Mesodermal cell (in vitro differentiated cells): ENCODE measurements at regions not wholly inside any gene's neighbourhood (a gene's known extent, or its start where the extent isn't known, plus 50 kb on each side); places are given as distances from the start of the nearest gene placed in this dataset.
"Not testable (repeated sequence)": the region's sequence is repeated elsewhere in the genome, so short reads cannot be mapped to it uniquely, and the experiment has no call there.

Source experiments
- H3K27ac ChIP-seq: 2 replicates; pipeline ENCODE4 v1.7.0; 2013; ENCODE audit warnings: mild to moderate bottlenecking, low read depth, low read length, moderate library complexity; ENCODE audit not compliant: severe bottlenecking
- H3K36me3 ChIP-seq: 2 replicates; pipeline ENCODE4 v1.7.1; 2013; ENCODE audit warnings: mild to moderate bottlenecking, low read length, moderate library complexity; ENCODE audit not compliant: control insufficient read depth, insufficient read depth
- H3K4me1 ChIP-seq: one replicate; pipeline ENCODE4 v1.7.1; 2013; ENCODE audit warnings: mild to moderate bottlenecking, low read length; ENCODE audit not compliant: insufficient read depth, control insufficient read depth, poor library complexity, severe bottlenecking
- H3K4me3 ChIP-seq: 2 replicates; pipeline ENCODE4 v1.7.0; 2013; ENCODE audit warnings: low read length, control low read depth, mild to moderate bottlenecking; ENCODE audit not compliant: insufficient read depth, poor library complexity, severe bottlenecking; ENCODE audit errors: extremely low read depth
- H3K9me3 ChIP-seq: 2 replicates; pipeline ENCODE4 v1.7.1; 2013; ENCODE audit warnings: mild to moderate bottlenecking, low read length, moderate library complexity; ENCODE audit not compliant: control insufficient read depth
- WGBS, 2 experiments: methylation state at CpG; one replicate each; pipeline ENCODE4 v1.1.5; 2013; ENCODE audit warnings: missing lambda C conversion rate in 2 of 2; ENCODE audit not compliant: insufficient coverage in 2 of 2; 5-methylcytosine and 5-hydroxymethylcytosine counted together

- no peaks in the 10 kb centered on the region for H3K4me1 ChIP-seq
Measured at GRCh38 chr2:875687-876615, 74.7 kb upstream of the SNTG2 start.

GRCh38 chr2:873651-874580 lies 76.7 kb upstream of the SNTG2 start:
- Histone ChIP-seq H3K4me1 (no peaks in the 10 kb centered on the region), H3K9me3 (peaks cover 4% of the 10 kb centered on the region), H3K36me3 (no peaks in the 10 kb centered on the region), H3K27ac (no peak overlapping the region), H3K4me3 (no peak overlapping the region)
- 86 to 91% methylated on average over 25 to 27 of the region's 27 CpGs for WGBS, 2 experiments

More at GRCh38 chr2:875687-876615, 74.7 kb upstream of the SNTG2 start:
- Histone ChIP-seq H3K36me3 (no peaks in the 10 kb centered on the region), H3K4me3 (no peak overlapping the region), H3K9me3 (peaks cover 4% of the 10 kb centered on the region), H3K27ac (no peak overlapping the region)
- WGBS, 2 experiments, result 90 to 93% methylated on average over 18 to 21 of the region's 23 CpGs

GRCh38 chr2:873027-873426 lies 77.6 kb upstream of the SNTG2 start:
- WGBS, 2 experiments, result 88 to 93% methylated on average over 4 of the region's 4 CpGs
- Histone ChIP-seq H3K4me3 (no peak overlapping the region), H3K27ac (no peak overlapping the region), H3K9me3 (no peaks in the 10 kb centered on the region), H3K36me3 (no peaks in the 10 kb centered on the region), H3K4me1 (no peaks in the 10 kb centered on the region)

GRCh38 chr2:871926-872680 lies 78.5 kb upstream of the SNTG2 start:
- 78 to 96% methylated on average over 9 to 15 of the region's 19 CpGs for WGBS, 2 experiments
- Histone ChIP-seq H3K27ac (no peak overlapping the region), H3K9me3 (no peaks in the 10 kb centered on the region)

GRCh38 chr2:871175-871727 lies 79.4 kb upstream of the SNTG2 start:
- no peaks in the 10 kb centered on the region for H3K36me3 ChIP-seq
- H3K4me1 ChIP-seq, result no peaks in the 10 kb centered on the region
- 92 to 95% methylated on average over 23 to 24 of the region's 24 CpGs for WGBS, 2 experiments
- H3K27ac ChIP-seq, result no peak overlapping the region
- no peak overlapping the region for H3K4me3 ChIP-seq
- no peaks in the 10 kb centered on the region for H3K9me3 ChIP-seq

More at GRCh38 chr2:871926-872680, 78.5 kb upstream of the SNTG2 start:
- Histone ChIP-seq H3K36me3 (no peaks in the 10 kb centered on the region), H3K4me1 (no peaks in the 10 kb centered on the region), H3K4me3 (no peak overlapping the region)

GRCh38 chr2:870426-870825 lies 80.2 kb upstream of the SNTG2 start:
- Histone ChIP-seq H3K27ac (no peak overlapping the region), H3K9me3 (no peaks in the 10 kb centered on the region), H3K36me3 (no peaks in the 10 kb centered on the region), H3K4me1 (no peaks in the 10 kb centered on the region), H3K4me3 (no peak overlapping the region)
- 92% methylated on average over 4 to 5 of the region's 8 CpGs for WGBS, 2 experiments

- 80 to 90% methylated on average over 1 of the region's 1 CpG for WGBS, 2 experiments
- no peak overlapping the region for H3K27ac ChIP-seq
- H3K4me3 ChIP-seq, result no peak overlapping the region
Measured at GRCh38 chr2:869894-870293, 80.8 kb upstream of the SNTG2 start.

GRCh38 chr2:869357-869871 lies 81.2 kb upstream of the SNTG2 start:
- Histone ChIP-seq H3K4me1 (no peaks in the 10 kb centered on the region), H3K9me3 (no peaks in the 10 kb centered on the region), H3K4me3 (no peak overlapping the region), H3K27ac (no peak overlapping the region), H3K36me3 (no peaks in the 10 kb centered on the region)
- 89 to 98% methylated on average over 8 to 11 of the region's 16 CpGs for whole genome bisulfite sequencing, 2 experiments

More at GRCh38 chr2:869894-870293, 80.8 kb upstream of the SNTG2 start:
- Histone ChIP-seq H3K4me1 (no peaks in the 10 kb centered on the region), H3K36me3 (no peaks in the 10 kb centered on the region), H3K9me3 (no peaks in the 10 kb centered on the region)

GRCh38 chr2:868857-869256 lies 81.8 kb upstream of the SNTG2 start:
- not testable (repeated sequence) for H3K27ac ChIP-seq, H3K4me3 ChIP-seq, H3K9me3 ChIP-seq, H3K4me1 ChIP-seq, H3K36me3 ChIP-seq
- 97 to 98% methylated on average over 36 to 41 of the region's 51 CpGs for WGBS, 2 experiments

- 95% methylated on average over 8 to 9 of the region's 9 CpGs for WGBS, 2 experiments
- no peaks in the 10 kb centered on the region for H3K36me3 ChIP-seq
Measured at GRCh38 chr2:867296-867695, 83.4 kb upstream of the SNTG2 start.

More at GRCh38 chr2:867296-867695, 83.4 kb upstream of the SNTG2 start:
- H3K4me1 ChIP-seq, result no peaks in the 10 kb centered on the region
- H3K4me3 ChIP-seq, result no peak overlapping the region
- no peaks in the 10 kb centered on the region for H3K9me3 ChIP-seq
- H3K27ac ChIP-seq, result no peak overlapping the region
